ENCODE measurements at regions not wholly inside any gene's neighbourhood (a gene's known extent, or its start where the extent isn't known, plus 50 kb on each side); places are given as distances from the start of the nearest gene placed in this dataset.

GRCh38 chr3:27985369-27986035 is 255.9 kb upstream of the CMC1 start:
- no peaks in the 10 kb centered on the region for H3K36me3 ChIP-seq (ENCODE audit: insufficient read depth, low read length)
- H3K9me2 ChIP-seq (ENCODE audit: insufficient read depth, low read length) = no peaks in the 10 kb centered on the region
- no peak overlapping the region for H2AFZ ChIP-seq (ENCODE audit: low read depth, low read length)
- no peaks in the 10 kb centered on the region for H3F3A ChIP-seq (ENCODE audit: insufficient read depth, low read length, poor library complexity, severe bottlenecking)
- H3K4me3 ChIP-seq (ENCODE audit: low read length) = no peak overlapping the region
- H3K9me3 ChIP-seq (ENCODE audit: low read length) = no peaks in the 10 kb centered on the region
- H3K27ac ChIP-seq (ENCODE audit: low read length) = no peak overlapping the region
- H3K27me3 ChIP-seq (ENCODE audit: insufficient read depth, low read depth, low read length) = no peaks in the 10 kb centered on the region
- no peaks in the 10 kb centered on the region for H4K20me1 ChIP-seq (ENCODE audit: insufficient read depth)
- H3K4me2 ChIP-seq (ENCODE audit: low read length) = no peak overlapping the region
- TF ChIP-seq SMC3 (conservative IDR thresholded peaks at IDR 0.05; ENCODE audit: poor library complexity) (no peak), EP300 (conservative IDR thresholded peaks at IDR 0.05; ENCODE audit: poor library complexity, severe bottlenecking) (no peak)
- H3K9ac ChIP-seq (ENCODE audit: low read length) = no peak overlapping the region
- no peaks in the 10 kb centered on the region for H3K79me2 ChIP-seq (replicated peaks; ENCODE audit: insufficient read depth, low read length)

GRCh38 chr3:27986234-27986879 is 255.1 kb upstream of the CMC1 start:
- Histone ChIP-seq H3F3A (ENCODE audit: insufficient read depth, low read length, poor library complexity, severe bottlenecking) (no peaks in the 10 kb centered on the region), H3K27ac (ENCODE audit: low read length) (no peak overlapping the region), H3K9me3 (ENCODE audit: low read length) (no peaks in the 10 kb centered on the region), H3K9me2 (ENCODE audit: insufficient read depth, low read length) (no peaks in the 10 kb centered on the region), H4K20me1 (ENCODE audit: insufficient read depth) (no peaks in the 10 kb centered on the region), H3K79me2 (replicated peaks; ENCODE audit: insufficient read depth, low read length) (no peaks in the 10 kb centered on the region), H3K27me3 (ENCODE audit: insufficient read depth, low read depth, low read length) (no peaks in the 10 kb centered on the region), H3K4me2 (ENCODE audit: low read length) (no peak overlapping the region), H3K4me3 (ENCODE audit: low read length) (no peak overlapping the region), H3K36me3 (ENCODE audit: insufficient read depth, low read length) (no peaks in the 10 kb centered on the region), H3K9ac (ENCODE audit: low read length) (no peak overlapping the region), H2AFZ (ENCODE audit: low read depth, low read length) (no peak overlapping the region)
- TF ChIP-seq CTCF (IDR thresholded peaks at IDR 0.05; ENCODE audit: poor library complexity, severe bottlenecking) (no peak), SMC3 (conservative IDR thresholded peaks at IDR 0.05; ENCODE audit: poor library complexity) (no peak), POLR2AphosphoS5 (IDR thresholded peaks at IDR 0.05) (no peak), REST (IDR thresholded peaks at IDR 0.05; ENCODE audit: borderline replicate concordance) (no peak), MXI1 (conservative IDR thresholded peaks at IDR 0.05; ENCODE audit: poor library complexity, severe bottlenecking) (no peak), EZH2 (IDR thresholded peaks at IDR 0.05; ENCODE audit: borderline replicate concordance, insufficient read depth, low read length, poor library complexity, severe bottlenecking) (no peak), RAD21 (conservative IDR thresholded peaks at IDR 0.05) (no peak), TAF1 (IDR thresholded peaks at IDR 0.05; ENCODE audit: low read depth) (no peak), EP300 (conservative IDR thresholded peaks at IDR 0.05; ENCODE audit: poor library complexity, severe bottlenecking) (no peak)
